ENCODE measurements at regions not wholly inside any gene's neighbourhood (a gene's known extent, or its start where the extent isn't known, plus 50 kb on each side); places are given as distances from the start of the nearest gene placed in this dataset.
"Not testable (repeated sequence)": the region's sequence is repeated elsewhere in the genome, so short reads cannot be mapped to it uniquely, and the experiment has no call there.

DNA sequence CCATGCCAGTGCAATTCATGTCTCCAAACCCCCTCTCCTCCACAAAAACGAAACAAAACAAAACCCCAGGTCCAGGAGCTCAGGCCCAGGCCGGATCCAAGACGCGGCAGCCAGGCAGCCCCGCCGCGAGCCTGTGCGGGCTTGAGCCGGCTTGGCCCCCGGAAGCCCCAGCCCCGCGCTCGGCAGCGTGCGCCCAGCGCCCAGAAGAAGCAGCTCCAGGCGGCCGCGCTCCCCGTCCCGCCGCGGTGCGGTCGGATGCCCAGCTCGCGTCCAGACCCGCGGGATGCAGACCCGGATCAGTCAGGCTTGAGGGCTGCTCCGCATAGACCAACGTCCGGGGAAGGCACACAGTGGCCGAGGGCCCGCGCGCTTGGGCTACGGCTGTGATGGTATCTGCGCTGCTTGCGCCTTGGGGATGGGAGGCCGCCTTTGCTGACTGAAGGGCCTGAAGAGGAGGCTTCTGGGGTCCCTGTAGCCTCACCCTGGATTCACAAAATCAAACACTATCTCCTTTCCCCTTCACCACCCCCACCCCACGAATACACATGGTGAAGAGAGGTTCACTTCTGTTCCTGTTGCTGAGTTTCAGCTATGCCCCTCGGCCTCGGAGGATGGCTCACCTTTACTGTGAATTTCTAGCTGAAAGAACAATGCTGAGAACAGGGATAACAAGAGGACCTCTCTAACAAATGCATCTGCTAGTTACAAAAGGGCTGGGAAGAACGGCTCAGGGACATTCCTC, 79.9 kb upstream of the EN2 start:
- DNase-seq, result peak; percentile 72

DNA sequence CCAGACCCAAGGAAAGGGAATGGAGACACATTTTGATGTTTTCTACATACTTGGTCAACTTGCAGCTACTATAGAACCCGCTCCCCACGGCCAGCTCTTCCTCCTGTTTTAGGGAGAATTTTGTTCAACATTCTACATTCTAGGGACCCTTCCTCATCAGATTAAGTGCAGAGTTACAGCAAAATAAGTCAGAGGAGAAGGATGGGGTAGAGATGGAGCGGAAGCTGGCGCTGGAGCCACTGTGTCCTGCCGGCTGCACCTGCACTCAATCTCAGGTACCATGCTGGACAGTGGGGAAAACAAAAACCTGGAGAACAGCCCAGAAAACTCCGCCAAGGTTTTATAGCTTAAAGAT, 79.4 kb upstream of the EN2 start:
- no peak for DNase-seq

DNA sequence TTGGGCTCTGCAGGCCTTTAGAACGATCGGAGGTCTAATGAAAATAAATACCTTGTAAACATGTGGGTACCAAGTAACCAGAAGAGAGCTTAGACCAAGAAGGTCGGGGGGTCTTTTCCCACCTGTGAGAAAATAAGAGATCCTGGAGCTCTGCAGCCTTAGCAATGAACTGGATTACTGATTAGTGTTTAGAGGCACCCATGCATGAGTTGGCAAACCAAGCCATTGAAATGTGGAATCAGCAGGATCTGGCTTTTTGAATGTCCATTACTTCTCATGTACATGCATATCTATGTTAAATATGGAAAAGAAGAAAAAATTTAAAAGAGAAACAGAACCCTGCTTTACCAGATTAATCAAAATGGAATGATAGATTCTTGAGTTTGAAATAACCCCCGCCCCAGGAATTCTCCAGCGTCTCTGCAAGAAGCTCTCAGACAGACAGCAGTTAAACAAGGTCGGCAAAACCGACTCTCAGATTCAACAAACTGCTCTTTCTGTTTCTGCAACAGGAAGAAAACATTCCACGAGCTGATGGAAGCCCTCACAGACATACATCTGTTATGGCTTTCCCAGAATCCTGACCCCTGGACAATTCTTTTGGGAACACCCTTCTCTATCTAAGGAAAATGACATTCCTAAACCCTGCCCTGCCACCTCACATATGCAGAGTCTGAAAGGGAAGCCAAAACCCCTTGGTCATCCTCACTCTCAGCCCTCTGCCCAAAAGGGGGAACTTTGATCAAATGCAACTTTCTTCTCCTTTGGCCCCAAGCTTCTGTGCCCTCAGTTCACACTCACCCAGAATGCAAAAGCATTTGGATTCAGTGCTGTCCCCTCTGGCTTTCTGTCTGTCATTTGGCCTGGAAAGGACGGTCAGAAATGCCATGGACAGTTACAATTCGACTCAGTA, 78.7 kb upstream of the EN2 start:
- DNase-seq, result no peak

DNA sequence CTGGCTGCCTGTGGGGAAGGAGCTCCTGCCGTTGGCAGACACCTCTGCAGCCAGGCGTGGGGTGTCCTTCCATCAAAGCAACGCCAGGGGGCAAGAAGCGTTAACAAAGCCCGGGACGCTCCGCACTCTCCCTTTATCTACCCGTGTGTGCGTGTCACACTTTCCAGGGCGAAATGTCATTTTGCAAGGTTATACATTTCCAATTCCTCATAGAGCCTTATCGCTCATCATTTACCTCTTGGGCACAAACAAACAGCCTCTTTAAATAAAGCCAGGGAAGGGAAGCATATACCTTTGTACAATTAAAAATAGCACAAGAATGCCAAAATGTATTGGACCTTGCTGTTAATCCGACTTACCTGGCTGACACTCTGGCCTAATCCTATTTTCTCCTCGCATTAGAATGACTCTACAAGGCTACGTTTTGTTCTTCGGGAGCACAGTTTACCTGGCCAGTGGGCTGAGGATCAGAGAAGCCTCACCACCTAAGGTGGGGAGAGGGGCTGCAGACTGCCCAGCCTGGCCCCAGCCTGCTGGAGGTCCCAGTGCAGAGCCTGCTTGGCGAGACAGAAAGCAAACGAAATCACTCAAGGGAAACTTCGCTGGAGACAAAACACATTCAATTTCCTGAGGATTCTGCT, 77.6 kb upstream of the EN2 start:
- DNase-seq, result peak; percentile 61

DNA sequence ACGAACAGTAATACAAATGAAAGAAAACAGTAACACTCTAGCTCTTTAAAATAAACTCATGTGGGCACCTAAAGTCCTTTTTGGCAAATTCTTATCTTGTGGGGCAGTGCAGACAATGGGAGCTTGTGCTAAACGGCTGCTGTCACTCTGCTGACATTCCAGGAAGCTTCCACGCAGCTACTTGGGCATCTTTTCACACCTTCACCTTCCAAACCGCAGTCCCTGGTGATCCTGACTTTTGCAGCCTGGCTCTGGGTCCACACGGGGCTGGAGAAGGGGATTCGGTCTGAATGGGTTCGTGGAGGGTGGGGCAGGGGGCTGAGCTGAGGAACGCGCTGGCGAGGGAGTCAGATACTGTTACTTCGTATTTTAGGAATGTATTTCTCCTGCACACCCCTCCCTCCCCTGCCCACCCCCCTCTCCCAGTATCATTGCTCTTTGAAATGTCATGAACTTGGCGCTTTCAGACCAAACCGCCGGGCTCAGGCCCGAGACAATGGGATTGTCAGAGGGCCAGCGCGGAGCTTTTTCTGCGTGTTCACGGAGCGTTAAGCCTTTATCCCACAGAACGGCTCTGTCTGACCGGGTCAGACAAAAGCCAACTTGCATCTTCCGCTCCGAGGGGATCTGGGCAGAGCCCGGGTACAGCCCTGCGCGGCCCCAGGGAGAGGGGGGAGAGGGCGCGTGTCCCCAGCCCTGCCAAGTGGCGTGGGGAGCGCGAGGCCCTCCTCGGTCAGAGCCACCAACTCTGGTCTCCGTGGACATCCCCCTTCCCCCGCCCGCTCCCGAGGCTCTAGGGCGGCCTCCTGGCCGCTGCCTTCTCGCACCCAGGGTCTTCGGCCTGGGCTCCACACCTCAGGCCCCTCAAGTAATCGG, 76.7 kb upstream of the EN2 start:
- no peak for DNase-seq

DNA sequence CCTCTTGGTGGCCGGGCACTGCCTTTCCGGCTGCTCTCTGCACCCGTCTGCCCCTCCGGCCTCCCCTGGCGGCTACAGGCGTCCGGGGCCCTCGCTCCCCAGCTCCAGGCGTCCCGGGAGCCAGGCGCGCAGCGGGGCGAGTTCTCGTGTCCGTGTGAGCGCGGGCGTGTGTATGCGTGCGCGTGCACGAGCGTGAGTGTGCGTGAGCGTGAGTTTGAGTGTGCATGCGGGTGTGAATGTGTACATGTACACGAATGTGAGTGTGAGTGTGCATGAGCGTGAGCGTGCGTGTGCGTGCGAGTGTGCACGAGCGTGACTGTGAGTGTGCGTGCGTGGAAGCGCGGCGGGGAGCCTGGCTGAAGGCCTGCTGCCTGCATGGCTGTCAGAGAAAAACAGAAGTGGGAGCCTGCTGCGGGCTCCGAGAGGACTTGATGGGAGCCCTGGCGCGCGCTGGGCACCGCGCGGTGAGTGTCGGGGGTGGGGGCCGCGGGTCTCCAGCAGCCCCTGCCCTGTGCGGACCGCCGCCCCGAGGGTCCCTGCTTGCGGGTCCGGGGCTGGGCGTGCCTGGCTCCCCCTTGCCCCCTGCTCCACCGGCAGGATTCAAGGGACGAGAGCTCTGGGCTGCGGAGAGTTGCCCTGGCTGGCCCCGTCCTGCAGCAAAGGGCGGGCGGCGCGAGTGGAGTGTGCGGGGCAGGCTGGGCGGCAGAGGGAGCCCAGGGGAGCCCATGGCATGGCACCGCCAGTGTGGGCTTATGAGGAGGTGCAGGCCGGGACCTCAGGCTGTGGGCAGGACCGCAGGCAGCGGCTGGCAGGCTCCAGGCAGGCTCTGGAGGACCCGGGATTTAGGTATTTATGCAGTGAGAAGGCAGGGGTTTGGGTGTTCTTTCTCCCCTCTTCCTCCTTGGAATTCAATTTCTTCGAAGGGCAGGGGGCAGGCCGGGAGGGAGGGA, 75.8 kb upstream of the EN2 start:
- DNase-seq, result peak; percentile 53

DNA sequence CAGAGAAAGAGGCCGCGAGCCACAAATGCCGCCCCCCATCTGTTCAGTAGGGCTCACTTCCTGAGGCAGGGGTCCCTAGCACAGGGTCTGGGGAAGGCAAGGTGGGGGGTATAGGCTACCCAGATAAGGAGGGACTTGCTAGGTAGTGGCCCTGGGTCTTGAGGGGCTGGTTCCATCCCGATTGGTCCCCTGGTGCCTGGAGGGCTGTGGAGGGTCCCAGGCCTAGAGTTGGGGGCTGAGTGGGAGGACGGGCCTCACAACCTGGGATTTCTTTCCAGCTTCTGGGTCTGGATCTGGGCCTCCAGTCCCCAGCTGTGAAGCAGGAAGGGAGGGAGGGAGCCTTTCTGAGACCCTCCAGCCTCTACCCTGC, 75.1 kb upstream of the EN2 start:
- DNase-seq, result no peak

DNA sequence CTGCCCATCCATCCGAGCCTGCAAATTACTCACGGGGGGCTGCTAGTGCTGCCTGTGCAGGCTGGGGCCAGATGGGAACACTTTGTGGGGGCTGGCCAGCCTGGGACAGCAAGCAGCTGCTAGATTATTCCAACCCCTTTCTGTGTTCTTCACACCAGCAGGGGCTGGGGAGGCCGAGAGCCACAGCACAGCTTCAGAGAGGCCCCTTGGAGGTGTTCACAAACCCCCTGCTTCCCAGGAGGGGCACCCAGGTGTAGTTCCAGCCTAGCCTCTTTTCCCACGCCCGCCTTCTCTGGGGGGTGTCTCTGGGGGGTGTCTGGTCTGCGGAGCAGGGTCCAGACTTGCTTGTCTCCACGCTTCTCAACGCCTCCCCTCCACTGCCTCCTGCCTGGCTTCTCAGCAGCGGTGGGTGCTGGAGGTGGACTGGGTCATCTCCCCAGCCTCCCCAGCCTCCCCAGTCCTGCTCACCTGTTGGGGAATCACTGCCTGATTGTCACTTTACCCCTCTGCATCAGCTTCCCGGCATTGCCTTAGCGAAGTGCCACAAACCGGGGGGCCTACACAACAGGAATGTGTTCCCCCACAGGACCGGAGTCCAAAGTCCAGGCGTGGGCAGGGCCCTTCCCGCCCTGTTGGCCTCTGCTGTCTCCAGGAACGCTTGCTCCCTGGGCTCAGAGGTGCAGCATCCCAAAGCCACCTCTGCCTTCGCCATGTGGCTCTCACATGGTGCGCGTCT, 74.0 kb upstream of the EN2 start:
- DNase-seq, result no peak

DNA sequence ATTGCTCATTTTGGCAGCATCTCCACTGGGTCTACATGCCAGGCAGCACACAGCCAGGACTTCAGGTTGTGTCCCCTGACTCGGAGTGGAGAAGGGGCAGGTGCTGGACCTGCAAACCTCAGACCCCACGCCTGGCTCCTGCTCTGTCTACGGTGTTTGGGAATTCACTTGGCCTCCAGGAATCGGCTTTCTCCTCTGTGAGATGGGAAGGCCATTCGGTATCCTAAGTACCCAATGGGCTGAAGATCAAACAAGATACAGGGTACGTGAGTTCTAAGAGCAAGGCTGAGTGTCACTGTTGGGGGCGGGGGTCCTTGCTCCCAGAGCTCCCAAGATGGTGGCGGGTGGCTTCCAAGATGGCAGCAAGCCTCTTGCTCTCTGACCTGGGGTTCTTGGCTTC, 73.2 kb upstream of the EN2 start:
- no peak for DNase-seq

DNA sequence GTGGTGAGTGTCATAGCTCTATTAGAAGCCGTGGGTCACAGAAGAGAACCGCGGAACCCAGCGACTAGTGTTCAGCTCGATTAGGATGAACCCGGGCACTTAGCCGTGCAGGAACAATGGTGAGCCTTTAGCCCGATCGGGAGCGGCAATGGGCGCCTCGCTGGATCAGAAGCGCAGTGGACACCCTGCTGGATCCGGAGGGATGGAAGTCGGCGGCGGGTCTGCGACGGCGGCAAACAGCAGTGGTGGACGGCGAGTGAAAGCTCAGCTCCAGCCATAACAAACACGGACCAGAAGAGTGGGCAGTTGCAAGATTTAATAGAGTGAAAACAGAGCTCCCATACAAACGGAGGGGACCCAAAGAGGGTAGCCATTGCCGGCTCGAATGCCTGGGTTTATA, 72.7 kb upstream of the EN2 start:
- DNase-seq, result not testable (repeated sequence)

DNA sequence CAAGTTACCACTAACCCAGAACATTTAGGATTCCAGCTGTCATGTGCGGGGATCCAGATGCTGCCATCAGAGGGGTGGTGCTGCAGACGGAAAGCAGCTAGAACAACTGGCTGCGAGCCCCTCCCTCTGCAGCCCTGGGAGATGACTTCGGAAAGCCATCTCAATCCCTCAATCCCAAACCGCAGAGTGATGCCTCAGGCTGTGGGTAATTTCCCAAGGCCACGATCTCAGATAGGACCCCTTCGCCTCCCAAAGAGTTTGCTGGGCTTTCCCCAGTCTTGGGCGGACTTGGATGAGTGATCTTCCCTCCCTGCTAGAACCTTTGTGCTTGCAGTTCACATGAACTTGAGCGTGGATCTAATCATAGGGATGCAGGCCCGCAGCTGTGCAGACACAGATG, 71.3 kb upstream of the EN2 start:
- no peak for DNase-seq

DNA sequence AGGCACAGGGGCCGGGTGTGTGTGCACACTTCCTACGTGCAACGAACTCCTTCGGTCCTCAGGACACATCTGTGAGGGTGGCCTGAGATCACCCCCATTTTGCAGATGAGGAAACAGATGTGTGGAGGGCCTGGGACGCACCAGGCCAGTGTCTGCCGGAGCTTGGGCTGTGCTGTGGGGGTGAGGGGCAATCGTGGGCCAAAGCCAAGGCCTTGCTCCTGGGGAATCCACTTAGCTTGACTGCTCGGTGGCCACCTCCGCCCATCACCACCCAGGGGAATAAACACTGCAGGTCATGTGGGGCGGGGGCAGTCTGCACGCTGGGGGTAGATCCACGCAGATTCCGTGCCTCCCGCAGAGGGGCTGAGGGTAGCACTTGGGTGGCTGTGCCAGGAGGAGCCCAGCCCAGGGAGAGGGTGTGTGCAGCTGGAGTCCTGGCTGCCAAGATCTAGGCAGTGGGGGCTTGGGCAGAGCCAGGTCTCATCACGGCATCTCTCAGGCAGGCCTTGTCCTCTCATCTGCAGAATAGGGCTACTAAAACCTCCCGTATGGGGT, 70.8 kb upstream of the EN2 start:
- DNase-seq, result no peak

DNA sequence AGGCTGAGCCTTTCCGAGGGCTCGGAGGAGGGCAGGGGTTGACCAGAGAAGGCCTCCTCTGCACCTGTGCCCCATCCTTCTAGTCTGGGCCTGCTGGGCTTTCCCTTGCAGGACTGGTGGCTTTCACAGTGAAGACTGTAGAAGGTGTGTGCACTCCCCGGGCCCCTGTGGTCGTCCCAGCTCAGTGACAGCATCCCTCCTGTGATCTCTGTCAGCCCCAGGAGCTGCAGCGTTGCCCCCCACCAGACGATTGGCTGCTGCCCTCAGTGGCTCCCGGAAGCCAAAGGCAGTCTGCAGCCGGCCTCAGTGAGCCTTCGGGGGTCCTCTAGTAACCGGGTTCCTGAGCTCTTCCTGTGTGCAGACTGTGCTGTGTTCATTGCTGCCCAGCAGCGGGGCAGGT, 69.4 kb upstream of the EN2 start:
- DNase-seq, result no peak

DNA sequence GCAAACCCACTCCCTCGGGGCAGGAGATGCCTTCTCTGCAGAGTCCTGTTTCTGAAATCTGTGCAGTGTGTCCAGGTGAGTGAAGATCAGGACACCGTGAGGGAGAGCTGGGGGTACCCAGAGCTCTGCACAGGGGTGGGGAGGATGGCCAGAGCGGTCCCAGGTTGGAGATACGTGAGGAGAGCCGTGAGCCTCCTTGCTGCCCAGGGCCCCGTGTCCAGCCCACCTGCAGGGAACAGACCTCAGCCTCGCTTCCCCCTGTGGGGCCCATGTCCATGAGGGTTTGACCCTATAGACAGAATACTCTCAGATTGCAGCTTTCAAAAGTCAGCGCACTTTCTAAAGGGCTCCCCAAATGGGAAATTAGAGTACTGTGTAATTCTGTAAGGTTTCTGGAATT, 66.5 kb upstream of the EN2 start:
- DNase-seq, result no peak

DNA sequence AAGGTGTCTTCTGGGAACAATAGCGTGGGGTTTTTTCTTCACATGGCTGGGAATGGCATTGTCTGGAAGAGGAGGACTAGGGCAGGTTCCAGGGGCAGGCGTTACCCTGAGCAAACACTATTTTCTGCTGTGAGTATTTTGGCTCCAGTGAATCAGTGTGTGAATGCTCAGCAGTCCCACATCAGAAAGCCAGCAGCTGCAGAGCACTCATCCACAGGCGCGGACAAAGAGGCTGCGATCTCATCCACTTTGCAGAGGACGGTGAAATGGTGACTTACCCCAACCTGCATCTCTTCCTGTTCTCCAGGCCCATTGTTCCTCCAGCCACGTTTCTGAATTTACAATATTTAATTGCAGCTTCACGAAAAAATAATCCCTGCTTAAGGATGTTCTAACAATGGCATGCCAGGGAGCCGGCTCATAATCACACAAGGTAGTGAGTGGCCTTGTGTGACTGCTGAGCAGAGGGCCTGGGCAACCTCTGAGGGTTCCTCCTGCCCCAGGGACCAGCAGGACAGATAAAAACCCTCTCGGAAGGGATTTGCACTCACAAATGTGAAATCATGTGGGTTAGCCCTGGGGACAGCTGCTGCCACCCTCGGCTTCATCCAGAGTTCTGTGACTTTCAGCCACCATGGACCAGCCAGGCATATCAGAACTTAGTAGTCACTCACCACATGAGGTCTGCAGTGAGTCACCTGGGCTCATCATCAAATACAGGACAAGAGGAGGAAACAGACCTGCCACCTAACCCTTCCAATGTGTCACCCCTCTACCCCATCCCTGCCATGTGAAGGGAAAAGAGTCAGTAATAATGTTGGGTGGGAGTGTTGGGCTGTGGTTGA, 65.0 kb upstream of the EN2 start:
- no peak for DNase-seq

DNA sequence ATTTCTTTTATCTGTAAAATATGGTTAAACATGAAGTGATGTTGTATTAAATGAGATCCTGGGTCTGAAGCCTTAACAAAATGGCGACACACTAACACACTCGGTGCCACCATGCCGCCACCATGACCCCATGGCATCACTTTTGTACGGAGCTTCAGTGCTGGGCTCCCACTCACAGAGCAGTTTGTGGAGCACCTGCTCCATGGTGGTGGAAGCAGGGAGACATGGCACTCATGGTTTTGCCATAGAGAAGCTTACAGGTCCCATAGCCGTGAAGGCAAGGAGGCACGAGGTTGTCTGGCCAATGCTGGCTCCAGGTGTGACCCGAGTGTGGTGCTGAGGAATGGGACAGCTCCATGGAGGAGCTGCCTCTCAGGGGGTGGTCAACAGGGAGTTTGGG, 63.5 kb upstream of the EN2 start:
- no peak for DNase-seq

DNA sequence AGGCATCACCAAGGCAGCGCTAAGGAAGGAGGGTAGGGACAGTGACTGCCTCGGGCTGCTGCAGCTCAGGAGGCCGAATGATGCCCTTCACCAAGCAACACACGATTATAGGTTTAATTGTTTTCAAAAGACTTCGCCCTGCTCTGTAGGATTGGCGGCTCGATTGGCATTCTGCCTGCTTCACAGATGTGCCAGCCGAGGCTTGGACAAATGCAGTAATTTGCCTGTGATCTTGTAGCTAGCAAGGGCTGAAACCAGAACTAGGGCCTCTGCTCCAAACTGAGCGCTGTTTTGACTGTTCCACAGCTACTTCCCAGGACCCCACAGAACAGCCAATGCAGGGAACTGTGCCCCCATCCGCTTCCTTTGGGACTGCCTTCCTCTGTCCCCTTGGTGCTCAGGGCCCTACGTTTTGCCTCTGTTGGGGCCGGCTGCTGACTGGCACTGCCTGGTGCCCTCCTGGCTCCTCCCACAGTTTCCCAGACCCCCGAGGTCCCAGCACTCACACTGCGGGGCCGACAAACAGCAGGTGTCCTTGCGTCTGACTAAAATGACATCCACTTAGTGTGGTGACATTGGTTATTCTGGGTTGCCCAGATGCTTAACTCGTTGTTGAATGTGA, 62.6 kb upstream of the EN2 start:
- no peak for DNase-seq

DNA sequence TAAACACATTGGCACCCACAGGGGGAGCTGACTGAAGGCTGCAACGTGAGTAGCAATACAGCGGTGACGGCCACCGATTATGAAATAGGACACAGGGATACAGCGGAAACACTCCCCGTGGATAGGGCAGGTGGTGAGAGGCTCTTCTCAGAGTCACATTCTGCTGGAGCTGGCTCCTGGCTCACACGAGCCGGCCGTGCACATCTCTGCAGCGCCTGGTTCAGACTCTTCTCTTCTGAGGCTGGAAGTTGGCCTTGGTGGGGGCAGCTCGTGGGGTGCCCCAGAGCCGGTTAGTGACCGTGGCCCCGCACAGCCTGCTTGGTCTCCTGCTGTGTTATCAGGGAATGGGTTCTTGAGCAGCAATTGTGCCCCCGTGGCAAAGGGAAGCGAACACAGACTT, 61.3 kb upstream of the EN2 start:
- DNase-seq, result no peak

Data from right forelimb (tissue), 1 donor.